Colonic mucosa (tissue), 4 donors: ENCODE measurements at regions not wholly inside any gene's neighbourhood (a gene's known extent, or its start where the extent isn't known, plus 50 kb on each side); places are given as distances from the start of the nearest gene placed in this dataset.
"Not testable (repeated sequence)": the region's sequence is repeated elsewhere in the genome, so short reads cannot be mapped to it uniquely, and the experiment has no call there.

Experiments
- DNase-seq: peaks from one replicate; pipeline ENCODE4 v3.0.0-alpha.2; 2020
- H3K27ac ChIP-seq: fragments of 200-600 bp; one replicate; pipeline ENCODE4 v1.8.0; 2021
- H3K27me3 ChIP-seq: fragments of 200-600 bp; one replicate; pipeline ENCODE4 v1.8.0; 2021
- H3K36me3 ChIP-seq: fragments of 200-600 bp; one replicate; pipeline ENCODE4 v1.8.0; 2021
- H3K4me1 ChIP-seq: fragments of 200-600 bp; one replicate; pipeline ENCODE4 v1.8.0; 2021; ENCODE audit warnings: mild to moderate bottlenecking
- H3K4me3 ChIP-seq: fragments of 200-600 bp; one replicate; pipeline ENCODE4 v1.8.0; 2021
- H3K9ac ChIP-seq, 2 donors: one replicate each; pipeline ENCODE4 v1.7.0; 2013; ENCODE audit warnings: control low read depth in 2 of 2, low read depth in 2 of 2, low read length in 2 of 2
- H3K9me3 ChIP-seq: fragments of 200-600 bp; one replicate; pipeline ENCODE4 v1.8.0; 2021
- intact Hi-C: fragments of 100-400 bp; cut with DNase I; formaldehyde crosslinking; loops from one replicate; pipeline ENCODE4 v1.14.1; 2022
- TF ChIP-seq, protein P1 (sequence below): fragments of 200-600 bp; IDR thresholded peaks from one replicate; pipeline ENCODE4 v1.8.0; 2022; ENCODE audit warnings: antibody characterized with exemption, mild to moderate bottlenecking
- donor health status: healthy.
- donor health status: DM: no; HTN: no; CAD: no.
- donor health status: DM: no; HTN: no; CAD: no.

DNA sequence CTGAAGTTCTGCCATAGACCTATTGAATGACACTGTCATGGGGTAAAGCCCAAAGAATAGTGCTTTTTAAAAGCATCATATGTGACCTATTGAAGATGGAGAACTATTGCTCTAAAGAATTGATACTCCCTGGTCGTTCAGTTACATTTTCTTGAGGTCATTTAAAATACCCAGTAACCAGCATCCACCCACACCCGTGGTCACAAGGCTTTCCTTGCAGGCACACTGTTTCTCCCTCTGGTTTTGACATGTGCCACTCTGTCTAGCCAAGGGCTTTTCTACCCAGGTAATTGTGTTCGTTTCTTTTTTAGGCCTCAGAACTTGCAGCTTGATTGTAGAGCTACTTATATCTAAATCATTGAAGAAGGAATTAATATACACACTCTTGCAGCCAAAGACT, 68.3 kb upstream of the LYZL2 start:
- no peaks in the 10 kb centered on the region for H3K4me1 ChIP-seq
- no peaks in the 10 kb centered on the region for H3K9me3 ChIP-seq
- H3K36me3 ChIP-seq, result no peaks in the 10 kb centered on the region
- TF ChIP-seq, protein P1, sequence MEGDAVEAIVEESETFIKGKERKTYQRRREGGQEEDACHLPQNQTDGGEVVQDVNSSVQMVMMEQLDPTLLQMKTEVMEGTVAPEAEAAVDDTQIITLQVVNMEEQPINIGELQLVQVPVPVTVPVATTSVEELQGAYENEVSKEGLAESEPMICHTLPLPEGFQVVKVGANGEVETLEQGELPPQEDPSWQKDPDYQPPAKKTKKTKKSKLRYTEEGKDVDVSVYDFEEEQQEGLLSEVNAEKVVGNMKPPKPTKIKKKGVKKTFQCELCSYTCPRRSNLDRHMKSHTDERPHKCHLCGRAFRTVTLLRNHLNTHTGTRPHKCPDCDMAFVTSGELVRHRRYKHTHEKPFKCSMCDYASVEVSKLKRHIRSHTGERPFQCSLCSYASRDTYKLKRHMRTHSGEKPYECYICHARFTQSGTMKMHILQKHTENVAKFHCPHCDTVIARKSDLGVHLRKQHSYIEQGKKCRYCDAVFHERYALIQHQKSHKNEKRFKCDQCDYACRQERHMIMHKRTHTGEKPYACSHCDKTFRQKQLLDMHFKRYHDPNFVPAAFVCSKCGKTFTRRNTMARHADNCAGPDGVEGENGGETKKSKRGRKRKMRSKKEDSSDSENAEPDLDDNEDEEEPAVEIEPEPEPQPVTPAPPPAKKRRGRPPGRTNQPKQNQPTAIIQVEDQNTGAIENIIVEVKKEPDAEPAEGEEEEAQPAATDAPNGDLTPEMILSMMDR, result no peak
- DNase-seq, result no peak
- intact Hi-C loops, result no loop called here
- H3K9ac ChIP-seq, result no peak overlapping the region
- H3K27ac ChIP-seq, result no peak overlapping the region
- no peaks in the 10 kb centered on the region for H3K27me3 ChIP-seq
- H3K4me3 ChIP-seq, result no peak overlapping the region

DNA sequence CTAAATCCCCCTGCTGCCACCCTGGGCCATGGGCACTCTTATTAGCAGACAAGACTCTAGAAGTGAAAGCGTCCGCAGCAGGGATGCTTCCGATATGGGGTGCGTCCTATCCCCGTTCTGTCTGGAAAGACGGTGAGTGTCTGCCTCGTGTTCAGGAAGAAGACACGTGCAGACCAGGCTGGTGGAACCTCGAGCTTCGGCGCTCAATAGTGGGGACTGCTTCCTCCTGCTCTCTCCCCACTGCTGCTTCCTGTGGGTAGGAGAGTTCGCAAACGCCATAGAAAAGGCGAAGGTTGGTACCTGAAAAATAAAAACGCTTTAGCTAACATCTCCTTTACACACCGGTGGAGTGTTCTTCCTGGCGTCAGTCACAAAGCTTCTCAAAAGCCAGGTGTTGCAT, 67.7 kb upstream of the LYZL2 start:
- intact Hi-C loops, H3K4me1 ChIP-seq, H3K4me3 ChIP-seq, H3K36me3 ChIP-seq, H3K27ac ChIP-seq, H3K27me3 ChIP-seq, H3K9ac ChIP-seq, DNase-seq, H3K9me3 ChIP-seq: not testable (repeated sequence)

DNA sequence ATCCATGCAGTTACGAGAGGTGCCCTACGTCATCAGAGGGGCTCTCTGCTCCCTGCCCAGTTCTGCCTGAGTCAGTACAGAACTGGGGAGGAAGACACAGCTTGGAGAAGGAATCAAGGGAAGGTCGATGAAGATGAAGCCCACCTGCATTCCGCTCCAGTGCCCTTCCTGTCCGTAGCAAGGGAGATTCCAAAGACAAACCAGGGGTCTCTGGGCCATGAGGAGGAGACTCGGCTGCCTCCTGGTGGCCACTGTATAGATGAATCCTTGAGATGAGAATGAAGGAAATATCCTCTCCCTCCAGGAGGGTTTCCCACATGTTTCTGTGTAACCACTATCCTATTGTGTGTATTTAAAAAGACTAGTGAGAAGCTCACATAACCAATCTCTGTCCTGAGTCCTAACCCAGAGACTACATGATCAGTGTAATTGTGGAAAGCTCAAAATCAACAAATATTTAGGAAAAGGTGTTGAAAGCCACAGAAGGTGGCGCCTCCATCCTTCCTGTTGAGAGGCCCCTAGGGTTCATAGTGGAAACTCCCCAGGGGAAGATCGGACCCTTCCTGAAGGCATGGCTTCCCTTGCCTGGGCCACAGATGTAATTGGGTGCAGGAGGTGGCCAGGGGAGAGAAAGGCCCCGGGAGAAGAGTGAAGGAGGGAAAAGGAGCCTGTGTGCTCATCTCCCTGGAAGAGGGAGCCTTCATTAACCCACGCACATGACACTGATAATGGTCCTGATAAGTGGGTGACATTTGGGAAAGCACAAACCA, 67.0 kb upstream of the LYZL2 start:
- intact Hi-C loops, H3K27ac ChIP-seq: not testable (repeated sequence)

DNA sequence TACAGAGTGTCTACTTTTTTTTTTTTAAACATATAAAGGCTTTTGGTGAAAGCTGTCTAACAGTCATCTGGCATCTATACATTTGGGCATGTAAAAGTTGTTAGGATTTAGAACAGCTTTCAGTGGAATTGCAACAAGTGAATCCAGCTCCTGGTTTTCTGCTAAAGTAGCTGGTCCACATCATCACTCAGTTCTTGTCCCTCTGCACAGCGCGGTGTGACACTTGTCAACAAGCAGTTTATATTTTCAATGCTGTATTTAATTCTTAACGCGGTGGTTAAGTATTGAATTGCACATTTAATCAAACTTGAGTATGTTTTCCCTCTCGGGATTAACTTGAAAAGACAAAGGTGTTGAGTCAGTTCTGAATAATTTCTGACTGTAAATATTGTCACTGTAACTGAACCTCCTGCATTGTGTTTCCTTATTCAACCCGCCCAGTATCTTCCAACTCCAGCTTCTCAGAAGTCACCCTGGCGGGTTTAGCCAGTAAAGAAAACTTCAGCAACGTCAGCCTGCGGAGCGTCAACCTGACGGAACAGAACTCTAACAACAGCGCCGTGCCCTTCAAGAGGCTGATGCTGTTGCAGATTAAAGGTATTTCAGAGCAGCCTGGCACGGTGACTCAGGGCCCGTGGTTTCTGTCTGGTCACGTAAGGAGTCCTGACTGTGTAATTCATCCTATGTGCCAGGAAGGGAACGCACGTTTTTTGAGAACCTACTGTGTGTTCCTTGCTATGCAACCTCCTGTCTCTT, 66.1 kb upstream of the LYZL2 start:
- H3K9ac ChIP-seq, H3K4me1 ChIP-seq, H3K27ac ChIP-seq, intact Hi-C loops, H3K9me3 ChIP-seq, H3K36me3 ChIP-seq, H3K27me3 ChIP-seq, DNase-seq, H3K4me3 ChIP-seq: not testable (repeated sequence)

More for the DNA sequence above, 67.0 kb upstream of the LYZL2 start:
- H3K36me3 ChIP-seq, H3K4me1 ChIP-seq, H3K9me3 ChIP-seq, H3K4me3 ChIP-seq, DNase-seq, H3K27me3 ChIP-seq, H3K9ac ChIP-seq: not testable (repeated sequence)

DNA sequence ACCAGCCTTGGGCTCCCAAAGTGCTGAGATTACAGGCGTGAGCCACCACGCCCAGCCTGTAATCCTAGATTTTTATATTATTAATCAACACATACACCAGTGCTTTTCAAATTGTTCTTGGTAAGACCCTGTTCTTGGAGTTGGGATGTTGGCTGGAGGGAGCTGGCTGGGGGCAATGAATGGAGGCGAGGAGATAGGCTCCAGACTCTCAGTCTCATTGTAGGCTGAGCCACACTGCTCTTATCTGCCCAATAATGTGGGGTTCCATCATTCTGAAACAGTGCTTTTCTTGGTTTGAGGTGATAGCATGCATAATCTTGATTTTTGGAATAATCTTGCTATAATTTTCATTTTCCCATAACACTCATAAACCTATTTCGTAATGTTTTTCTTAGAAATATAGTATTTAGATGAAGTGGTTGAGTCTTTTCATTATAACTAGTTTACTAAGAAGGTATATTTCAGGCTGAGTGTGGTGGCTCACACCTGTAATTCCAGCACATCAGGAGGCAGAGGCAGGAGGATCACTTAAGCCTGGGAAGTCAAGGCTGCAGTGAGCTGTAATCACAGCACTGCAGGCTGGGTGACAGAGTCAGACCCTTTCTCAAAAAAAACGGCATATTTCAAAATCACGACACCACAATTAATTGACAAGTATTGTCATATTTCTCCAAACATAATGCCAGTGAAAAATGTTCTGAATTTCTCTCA, 65.1 kb upstream of the LYZL2 start:
- no peak for DNase-seq
- intact Hi-C loops, result no loop called here

DNA sequence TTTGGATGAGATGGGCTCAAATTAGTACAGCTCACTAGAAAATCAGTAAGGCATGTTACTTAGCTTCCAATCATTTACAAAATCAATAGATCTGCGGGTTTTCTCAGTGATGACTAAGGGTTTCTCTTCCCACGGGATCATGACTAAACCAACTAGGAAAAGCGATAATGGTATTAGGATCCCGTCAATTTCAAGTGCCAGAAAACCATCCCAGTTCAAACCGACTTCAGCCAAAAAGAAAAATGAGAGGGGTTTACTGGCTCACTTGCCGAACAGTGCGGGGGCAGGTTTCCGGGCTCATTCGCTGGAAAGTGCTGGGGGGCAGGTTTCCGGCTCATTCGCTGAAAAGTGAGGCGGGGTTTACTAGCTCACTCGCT, 62.1 kb upstream of the LYZL2 start:
- intact Hi-C loops, result no loop called here
- H3K4me1 ChIP-seq, result no peaks in the 10 kb centered on the region
- H3K27ac ChIP-seq, result no peak overlapping the region
- no peaks in the 10 kb centered on the region for H3K27me3 ChIP-seq
- no peak overlapping the region for H3K9ac ChIP-seq
- TF ChIP-seq, protein P1, result no peak
- no peaks in the 10 kb centered on the region for H3K9me3 ChIP-seq
- DNase-seq, result no peak
- no peaks in the 10 kb centered on the region for H3K36me3 ChIP-seq
- H3K4me3 ChIP-seq, result no peak overlapping the region

More for the DNA sequence above, 65.1 kb upstream of the LYZL2 start:
- Histone ChIP-seq H3K4me3 (no peak overlapping the region), H3K9me3 (no peaks in the 10 kb centered on the region), H3K4me1 (no peaks in the 10 kb centered on the region), H3K27ac (no peak overlapping the region), H3K27me3 (no peaks in the 10 kb centered on the region), H3K36me3 (no peaks in the 10 kb centered on the region), H3K9ac (no peak overlapping the region)
- TF ChIP-seq, protein P1, result no peak

DNA sequence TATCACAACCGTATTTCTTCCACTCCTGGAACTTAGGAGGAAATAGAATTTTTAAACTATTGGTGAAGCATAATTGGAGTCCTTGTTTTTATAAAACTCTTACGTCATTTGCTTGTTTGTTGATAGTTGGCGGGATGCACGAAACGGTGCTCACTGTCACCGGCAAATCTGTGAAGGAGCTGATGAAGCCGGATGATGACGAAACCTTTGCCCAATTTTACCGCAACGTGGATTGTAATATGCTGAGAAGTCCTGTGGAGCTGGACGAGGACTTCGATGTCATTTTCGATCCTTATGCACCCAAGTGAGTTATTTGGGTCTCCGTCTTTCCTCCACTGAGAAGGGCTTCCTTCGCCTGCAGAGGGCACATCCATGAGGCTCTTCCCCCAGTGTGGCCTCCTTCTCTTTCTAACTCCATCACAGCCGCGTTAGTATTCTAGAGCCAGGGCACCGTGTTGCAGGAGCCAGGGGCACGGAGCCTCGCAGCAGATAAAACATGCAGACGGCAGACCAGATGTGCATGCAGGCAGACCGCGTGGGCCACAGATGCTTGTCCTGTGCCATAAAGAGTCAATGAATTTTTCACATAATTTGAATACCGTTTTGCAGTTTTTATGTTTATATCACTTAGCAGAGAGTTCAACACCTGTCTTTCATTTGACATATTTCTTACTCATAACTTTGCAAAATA, 61.5 kb upstream of the LYZL2 start:
- intact Hi-C loops, result not testable (repeated sequence)

More for the DNA sequence above, 61.5 kb upstream of the LYZL2 start:
- H3K4me3 ChIP-seq, H3K27ac ChIP-seq, H3K36me3 ChIP-seq, H3K9ac ChIP-seq, H3K9me3 ChIP-seq, H3K4me1 ChIP-seq, H3K27me3 ChIP-seq, DNase-seq: not testable (repeated sequence)
